ENCODE measurements at regions not wholly inside any gene's neighbourhood (a gene's known extent, or its start where the extent isn't known, plus 50 kb on each side); places are given as distances from the start of the nearest gene placed in this dataset.

DNA sequence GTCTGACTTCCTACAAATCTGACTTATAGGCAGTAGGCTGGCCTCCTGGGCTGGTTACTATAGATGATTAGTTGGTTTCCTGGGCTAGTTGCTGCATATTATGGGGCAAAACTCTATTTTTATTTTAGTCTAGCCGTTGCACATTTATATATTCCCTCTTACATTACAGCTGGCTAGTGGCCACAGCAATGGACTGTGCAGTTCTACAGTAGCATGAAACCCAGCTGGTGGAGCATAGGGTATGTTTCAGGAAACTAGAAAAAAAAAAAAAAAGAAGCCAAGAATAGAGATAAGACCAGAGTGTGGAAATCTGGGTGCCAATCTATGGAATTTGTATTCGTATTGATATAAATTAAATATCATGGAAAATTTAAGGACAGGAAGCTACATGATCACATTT lies 304.4 kb upstream of the NBEA start:
- intact Hi-C loops (cut with DNase I) = no loop called here

DNA sequence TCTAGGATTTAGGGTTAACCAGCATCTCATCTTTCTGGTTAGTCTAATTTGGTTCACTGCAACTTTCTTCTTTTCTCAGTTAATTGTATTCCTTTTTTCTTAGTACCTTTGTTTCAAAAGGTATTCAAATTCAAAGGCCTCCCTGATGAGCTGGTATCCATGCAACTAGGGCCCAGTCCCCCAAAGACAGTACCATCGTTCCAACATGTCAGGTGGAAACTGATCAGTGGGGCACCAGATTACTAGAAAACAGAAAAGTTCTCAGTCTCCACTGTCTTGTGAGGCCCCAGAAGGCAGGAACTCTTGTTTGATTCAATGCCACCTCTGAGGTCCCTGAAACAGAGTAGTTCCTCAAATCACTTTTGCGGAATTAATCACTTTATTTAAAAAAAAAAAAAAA lies 303.2 kb upstream of the NBEA start:
- DNase-seq (ENCODE audit: low spot score) = no peak
- intact Hi-C loops (cut with DNase I) = no loop called here

More for the DNA sequence above, 304.4 kb upstream of the NBEA start:
- DNase-seq (ENCODE audit: low spot score) = no peak

DNA sequence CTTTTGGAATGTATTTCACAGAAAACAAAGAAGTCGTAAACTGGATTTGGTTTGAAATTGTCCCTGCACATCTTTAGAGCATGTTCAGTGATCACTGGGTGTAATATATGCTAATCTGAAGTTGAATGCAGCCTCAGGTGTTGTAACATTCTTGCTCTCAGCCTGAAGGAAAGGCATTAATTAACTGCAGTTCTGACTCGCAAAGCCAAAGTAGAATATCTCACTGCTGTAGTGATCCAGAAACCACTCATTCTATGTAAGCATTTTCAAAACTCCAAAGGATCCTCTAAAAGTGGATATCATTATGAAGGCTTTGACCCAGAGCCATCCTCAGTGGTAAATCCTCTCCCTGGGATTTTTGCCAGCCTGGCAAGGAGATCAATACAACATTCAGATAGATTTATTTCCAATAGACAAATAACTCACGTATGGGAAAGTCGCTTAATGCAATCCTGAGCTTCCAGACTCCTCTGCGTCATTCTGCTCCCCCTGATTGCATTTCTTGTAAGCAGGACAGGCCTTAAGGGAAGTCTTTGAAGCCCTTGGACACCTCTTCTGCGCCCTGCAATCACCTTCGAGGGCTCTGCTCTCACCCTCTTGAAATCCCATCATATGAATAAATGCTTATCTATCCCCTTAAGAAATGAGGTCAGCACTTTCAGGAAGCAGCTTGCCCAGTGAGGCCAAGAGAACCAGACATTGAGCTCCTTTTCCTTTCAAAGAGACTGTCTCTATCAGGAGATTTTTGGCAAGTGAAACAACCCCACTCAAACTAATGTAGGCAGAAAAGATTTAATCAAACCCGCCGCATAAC lies 301.7 kb upstream of the NBEA start:
- intact Hi-C loops (cut with DNase I) = no loop called here
- no peak for DNase-seq (ENCODE audit: low spot score)

DNA sequence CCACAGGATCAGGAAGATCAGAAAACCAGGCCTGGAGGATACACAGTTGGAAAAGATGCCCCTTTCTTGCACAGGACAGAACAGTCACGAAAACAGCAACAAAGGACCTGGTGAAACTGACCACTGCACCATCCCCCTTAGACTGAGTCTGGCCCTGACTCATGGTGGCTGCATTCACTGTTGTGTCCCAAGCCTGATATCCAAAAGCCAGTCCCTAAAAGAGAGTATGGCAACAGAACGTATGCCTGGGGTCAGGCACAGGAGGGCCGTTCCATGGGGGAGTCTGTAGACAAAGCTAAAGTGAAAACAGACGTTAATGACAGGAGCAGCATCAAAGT lies 301.1 kb upstream of the NBEA start:
- intact Hi-C loops (cut with DNase I) = no loop called here
- no peak for DNase-seq (ENCODE audit: low spot score)

DNA sequence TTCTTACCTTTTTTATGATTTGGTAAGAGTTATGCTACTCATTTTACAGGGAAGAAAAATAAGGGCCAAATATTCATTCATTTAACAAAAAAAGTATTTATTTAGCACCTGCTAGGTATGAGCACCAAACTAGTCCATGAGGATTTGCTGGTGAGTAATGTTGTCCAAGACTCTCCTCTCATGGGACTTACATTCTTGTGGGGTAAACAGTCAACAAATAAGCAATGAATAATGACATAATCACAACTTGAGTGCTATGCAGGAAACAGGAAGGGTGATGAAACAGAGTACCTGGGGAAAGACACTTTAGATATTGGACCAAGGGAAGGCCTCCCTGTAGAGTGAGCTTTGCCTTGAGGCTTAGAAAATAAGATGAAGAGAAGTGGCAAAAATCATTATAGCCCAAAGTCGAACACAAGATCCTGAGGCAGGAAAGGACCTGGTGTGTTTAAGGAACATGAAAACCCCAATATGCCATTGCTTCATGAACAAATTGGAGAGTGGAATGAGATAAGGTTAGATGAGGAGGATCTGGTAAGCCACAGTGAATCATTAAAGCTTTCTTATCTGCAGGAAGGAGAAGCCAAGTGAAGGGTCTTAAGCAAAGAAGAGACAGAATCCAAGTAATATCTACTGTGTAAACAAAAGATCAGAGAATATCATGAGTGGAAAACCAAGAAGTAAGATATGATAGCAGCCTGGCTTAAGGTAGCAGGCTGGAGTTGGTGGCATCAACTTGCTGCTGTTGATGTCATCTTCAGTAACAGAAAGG lies 294.5 kb upstream of the NBEA start:
- DNase-seq (ENCODE audit: low spot score) = no peak
- intact Hi-C loops (cut with DNase I) = loop anchor here in 1 of 2 donors (5.0 kb wide), 2 partner anchors 255 to 1965 kb away; no protein-coding TSS in a partner anchor

DNA sequence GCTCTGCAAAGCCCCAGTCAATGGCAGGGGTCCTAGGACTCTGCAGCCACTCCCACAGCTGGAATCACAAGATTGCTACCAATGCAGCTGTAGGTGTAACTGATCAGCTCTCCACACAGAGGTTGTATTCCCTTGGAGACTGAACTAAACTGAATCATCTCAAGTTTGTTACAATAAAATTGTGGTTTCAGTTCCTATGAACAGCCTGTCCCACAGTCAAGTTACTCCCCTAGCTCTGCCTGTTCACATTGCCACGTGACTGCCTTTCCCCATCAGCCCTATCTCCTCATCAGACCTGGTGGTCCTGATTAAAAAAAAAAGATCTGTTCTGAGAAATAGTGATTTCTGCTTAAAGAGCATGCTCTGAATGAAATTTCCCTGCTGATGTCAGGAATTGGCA lies 287.9 kb upstream of the NBEA start:
- intact Hi-C loops (cut with DNase I) = no loop called here
- DNase-seq (ENCODE audit: low spot score) = no peak

DNA sequence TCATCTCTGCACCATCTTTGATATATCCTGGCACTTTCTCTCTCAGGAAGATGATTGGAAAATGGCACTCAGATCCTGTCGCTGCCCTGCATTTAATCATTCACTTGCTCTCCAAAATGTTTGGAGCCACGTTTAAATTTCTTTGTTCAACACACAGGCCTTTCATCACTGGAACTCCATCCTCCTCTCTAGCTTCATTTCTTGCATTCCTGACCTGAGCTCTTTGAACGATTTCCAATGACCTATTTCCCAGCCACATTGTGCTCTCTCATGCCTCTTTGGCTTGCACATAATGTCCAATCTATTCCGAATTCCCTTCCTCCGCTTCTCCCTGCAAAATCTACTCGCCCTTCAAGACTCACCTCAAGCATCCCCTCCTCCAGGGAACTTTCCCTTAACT lies 287.4 kb upstream of the NBEA start:
- intact Hi-C loops (cut with DNase I) = no loop called here

DNA sequence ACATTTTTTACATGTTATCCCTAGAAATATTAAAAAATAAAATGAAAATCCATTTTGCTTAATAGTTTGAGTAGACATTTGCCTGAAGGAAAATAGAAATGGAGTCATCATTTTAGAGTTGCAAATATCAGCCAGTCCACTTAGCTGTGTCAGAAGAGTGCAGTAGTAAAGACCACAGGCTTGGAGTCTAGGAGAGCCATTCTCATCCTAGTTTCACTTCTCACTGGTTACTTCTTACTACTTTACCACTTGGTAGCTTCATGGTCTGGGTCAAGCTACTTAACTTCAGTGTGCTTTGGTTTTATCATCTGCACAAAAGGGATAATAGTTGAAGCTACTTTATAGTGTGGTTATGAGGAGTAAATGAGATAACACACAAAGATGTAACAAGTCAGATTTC lies 286.5 kb upstream of the NBEA start:
- no peak for DNase-seq (ENCODE audit: low spot score)
- intact Hi-C loops (cut with DNase I) = no loop called here

More for the DNA sequence above, 287.4 kb upstream of the NBEA start:
- no peak for DNase-seq (ENCODE audit: low spot score)

DNA sequence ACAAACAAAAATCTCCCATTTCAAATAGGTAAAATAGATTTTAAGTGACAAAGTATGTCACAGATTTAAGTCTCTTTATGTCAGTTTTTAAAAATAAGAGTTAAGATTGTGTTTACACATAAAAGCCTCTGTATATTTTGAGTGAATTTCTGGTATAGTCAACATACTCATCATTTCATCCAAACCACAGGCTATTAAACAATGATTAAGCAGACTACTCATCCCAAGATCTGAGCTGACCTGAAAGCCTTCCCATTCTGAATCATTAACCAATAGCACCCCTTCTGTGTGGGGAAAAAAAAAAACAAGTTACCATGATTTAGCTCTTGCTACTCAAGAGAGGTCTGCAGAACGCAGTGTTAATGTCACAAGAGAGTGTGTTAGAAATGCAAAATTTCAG lies 284.4 kb upstream of the NBEA start:
- DNase-seq (ENCODE audit: low spot score) = no peak
- intact Hi-C loops (cut with DNase I) = no loop called here

DNA sequence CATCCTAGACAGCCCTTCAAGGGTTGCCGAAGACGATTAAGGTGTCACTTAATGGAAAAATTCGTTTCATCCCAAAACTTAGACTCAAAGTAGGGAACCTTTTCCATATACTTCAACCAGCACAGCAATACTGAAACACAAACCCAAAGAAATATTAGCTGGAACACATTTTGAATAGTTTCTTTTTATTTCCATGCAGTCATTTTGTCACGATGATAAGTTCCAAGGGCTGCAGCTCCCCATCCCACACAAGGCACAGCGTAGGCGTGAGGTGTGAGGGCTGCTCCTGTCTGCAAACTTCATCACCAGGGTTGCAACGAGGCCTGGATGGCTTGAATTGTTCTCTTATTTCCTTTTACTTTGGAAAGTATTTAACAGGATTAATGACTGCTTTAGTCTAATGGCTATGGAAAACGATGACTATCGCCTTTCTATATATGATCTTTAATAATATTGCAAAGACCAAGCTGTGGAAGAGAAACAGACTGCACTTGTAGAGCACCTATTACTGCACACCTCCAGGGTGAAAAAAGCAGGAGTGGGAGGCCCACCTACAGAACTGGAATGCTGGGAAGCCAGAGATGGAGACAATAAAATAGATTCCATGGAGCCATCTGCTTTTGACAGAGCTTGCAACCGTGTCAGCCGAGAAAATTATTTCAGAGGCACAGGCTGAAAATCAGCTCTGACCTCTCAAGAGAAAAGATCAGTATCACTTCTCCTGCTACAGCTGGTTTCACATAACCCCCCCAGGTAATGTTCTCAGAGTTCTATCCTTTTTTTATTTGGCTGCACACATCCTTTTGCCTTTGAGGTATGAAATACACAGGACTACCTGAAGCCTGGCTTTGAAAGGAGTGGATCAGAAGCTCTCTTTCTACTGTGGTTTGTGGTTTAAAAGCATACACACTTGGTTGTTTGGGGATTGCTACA lies 274.5 kb upstream of the NBEA start:
- intact Hi-C loops (cut with DNase I) = loop anchor here in 1 of 2 donors (5.0 kb wide), 1 partner anchor 470 kb away; no protein-coding TSS in a partner anchor
- no peak for DNase-seq (ENCODE audit: low spot score)

DNA sequence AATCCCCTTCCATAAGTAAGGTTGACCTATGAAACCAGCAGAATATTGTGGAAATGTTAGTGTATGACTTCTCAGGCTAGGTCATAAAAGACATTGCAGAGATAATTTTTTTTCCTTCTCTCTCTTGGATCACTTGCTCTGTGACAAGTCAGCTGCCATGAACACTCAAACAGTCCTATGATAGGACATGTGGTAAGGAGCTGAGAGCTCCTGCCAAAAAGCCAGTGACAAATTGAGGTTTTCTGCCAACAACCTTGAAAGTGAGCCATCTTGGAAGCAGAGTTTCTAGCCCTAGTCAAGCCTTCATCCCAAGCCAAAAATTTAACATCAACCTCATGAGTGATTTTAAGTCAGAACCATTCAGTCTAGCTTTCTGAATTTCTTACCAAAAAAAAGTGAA lies 270.9 kb upstream of the NBEA start:
- DNase-seq (ENCODE audit: low spot score) = no peak
- intact Hi-C loops (cut with DNase I) = no loop called here

DNA sequence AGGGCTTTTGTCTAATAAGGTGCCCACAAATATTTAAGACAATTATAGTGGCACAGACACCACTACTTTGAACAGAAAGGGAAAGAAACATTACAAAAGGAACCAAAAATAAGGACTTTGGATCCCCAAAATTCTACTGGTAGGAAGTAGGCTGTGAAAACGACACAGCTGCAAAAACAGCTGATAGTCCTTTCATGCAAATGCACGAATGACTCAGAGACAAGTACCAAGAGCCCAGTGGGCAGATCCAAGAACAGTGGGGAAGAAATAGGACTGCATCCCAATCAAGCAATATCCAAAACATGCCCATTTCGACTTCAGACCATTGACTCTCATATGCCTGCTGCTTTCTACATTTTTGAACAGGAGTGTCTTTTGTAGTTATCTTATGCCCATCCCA lies 269.4 kb upstream of the NBEA start:
- intact Hi-C loops (cut with DNase I) = no loop called here
- DNase-seq (ENCODE audit: low spot score) = no peak

DNA sequence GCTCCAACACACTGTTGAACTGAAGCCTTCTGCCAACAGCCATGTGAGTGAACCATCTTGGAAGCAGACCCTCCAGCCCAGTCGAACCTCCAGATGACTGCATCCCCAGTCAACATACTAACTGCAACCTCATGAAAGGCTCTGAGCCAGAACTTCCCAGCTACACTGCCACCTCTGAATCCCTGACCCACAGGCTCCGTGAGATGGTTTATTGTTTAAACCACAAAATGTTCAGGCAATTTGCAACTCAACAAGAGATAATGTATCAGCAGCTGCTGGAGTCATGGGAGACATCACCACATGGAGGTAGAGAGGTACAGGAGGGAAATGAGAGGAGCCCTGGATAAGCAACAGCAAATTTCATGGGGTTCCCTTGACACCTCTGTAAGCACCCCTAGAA lies 266.4 kb upstream of the NBEA start:
- DNase-seq (ENCODE audit: low spot score) = no peak
- intact Hi-C loops (cut with DNase I) = no loop called here

DNA sequence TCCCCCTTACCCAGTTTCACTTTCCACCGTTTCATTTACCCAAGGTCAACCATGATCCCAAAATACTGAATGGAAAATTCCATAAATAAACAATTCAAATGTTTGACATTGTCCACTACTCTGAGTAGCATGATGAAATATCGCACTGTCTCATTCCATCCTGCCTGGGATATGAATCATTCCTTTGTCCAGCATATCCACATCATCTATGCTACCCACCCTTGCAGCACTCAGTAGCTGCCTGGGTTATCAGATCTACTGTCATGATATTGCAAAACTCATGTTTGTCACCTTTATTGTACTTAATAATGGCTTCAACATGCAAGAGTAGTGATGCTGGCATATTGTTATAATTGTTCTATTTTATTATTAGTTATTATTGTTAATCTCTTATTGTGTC lies 263.9 kb upstream of the NBEA start:
- no peak for DNase-seq (ENCODE audit: low spot score)
- intact Hi-C loops (cut with DNase I) = no loop called here

DNA sequence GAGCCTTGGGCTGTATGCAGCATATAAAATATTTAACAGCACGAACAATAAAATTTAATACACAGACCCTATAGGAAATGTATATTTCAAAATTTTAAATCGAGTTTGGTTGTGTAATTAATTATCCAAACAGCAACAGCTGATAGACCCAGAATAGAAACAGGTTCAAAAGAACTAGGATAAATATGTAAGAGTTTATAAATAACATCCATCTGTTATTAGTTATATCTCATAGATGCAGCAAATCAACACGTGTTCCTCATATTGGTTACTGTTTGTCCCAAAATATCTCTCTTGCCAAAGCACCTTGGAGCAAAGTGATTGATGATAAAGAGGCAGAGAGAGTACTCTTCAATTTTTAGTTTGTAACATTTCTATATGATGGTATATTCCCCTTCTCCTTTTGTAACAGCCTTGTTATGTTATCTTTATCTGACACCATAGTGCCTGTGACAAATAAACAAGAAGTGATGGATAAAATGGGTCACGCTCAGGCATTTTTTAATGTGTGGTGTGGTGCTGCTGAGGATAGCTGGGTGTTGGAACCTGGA lies 260.6 kb upstream of the NBEA start:
- intact Hi-C loops (cut with DNase I) = no loop called here
- no peak for DNase-seq (ENCODE audit: low spot score)

DNA sequence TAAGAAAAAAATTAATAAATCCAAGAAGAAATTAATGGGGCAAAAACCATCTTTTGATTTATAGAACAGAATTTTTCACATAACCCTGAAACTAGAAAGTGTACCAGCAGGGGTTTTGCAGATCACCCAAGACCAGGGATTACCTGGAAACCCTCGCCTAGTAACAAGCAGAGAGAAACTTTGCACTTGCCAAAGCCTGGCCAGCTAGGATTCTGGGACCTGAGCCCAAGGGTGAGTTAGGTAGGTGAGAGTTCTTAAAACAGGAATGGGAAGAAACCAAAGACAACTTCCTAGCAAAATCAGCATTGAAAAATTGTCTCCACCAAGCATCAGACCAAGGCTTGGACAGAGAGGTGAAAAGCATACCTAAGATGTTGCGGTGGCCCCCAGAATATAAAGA lies 247.0 kb upstream of the NBEA start:
- intact Hi-C loops (cut with DNase I) = no loop called here

DNA sequence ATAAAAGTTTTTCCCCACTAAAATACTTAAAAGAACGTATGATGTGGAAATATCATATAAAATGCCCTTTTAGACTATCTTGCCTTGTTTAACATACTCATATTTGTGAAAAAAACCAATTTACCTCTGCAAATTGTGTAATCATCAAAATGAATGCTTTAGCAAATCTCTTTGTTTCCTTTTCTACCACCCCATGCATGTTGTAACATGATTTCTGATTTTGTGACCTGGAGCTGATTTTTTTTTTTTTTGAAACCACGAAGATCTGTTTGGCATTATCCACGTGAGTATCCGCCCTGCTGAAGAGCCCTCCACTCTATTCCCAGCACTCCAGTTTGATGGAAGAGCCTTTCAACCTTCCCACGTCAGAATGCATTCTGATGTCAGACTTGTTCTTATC lies 245.8 kb upstream of the NBEA start:
- intact Hi-C loops (cut with DNase I) = no loop called here
- DNase-seq (ENCODE audit: low spot score) = no peak

More for the DNA sequence above, 247.0 kb upstream of the NBEA start:
- no peak for DNase-seq (ENCODE audit: low spot score)

DNA sequence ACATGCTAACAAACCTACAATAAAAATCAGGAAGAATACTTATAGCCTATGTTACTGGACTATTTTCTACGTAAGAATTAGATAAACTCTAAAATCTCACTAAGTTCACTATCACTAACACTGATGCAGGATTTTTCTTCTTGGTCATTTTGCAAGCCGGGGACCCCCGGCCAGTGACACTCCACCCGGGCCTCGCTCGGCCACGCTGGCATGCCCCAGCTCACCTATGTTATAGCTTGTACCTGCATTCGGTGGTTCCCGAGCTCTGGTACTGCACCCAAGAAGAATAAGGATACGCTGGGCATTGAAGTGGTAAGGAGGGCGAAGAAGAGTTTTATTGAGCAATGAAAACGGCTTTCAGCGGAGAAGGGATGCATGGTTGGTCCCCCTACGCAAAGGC lies 245.3 kb upstream of the NBEA start:
- no peak for DNase-seq (ENCODE audit: low spot score)
- intact Hi-C loops (cut with DNase I) = no loop called here

DNA sequence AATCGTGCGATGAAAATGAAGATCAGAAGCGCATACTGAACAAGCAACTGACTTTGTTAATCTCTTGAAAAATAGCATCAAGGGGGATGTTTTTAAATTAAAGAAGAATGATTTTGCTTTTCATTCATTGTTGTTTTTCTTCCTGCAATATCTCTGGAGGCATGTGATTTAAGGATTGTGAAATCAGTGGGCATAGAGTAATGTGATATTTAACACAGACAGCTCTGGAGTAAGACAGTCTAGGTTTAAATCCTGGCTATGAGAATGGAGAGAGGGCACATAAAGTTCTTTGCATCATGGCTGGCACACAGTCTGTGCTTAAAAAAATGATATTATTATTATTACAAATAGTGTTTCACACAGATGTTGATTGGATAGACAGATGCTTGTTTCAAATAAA lies 243.1 kb upstream of the NBEA start:
- intact Hi-C loops (cut with DNase I) = no loop called here
- no peak for DNase-seq (ENCODE audit: low spot score)

DNA sequence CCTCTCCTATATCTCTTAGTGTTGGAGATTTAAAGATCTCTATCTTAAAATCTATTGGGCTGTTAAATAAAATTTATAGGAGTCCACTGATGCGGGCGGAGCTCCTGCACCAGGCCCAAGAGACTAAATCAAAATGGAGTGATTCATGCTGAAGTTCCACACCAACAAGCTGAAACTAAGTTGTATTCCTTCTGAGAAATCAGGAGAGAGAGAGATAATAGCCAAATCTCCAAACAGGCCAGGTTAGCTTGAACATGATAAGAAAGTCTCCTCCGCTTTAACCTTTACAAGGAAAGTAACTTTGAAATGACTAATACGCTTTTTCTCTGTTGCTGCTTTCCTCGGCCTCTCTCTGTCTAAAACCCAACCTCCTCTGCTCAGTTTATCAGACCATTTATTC lies 241.9 kb upstream of the NBEA start:
- no peak for DNase-seq (ENCODE audit: low spot score)
- intact Hi-C loops (cut with DNase I) = no loop called here

All from posterior vena cava (tissue), 2 donors.